ENCODE measurements at regions not wholly inside any gene's neighbourhood (a gene's known extent, or its start where the extent isn't known, plus 50 kb on each side); places are given as distances from the start of the nearest gene placed in this dataset.
A peak's percentile ranks its signal among the peaks of the same experiment; 100 is the strongest.

GRCh38 chr18:2144811-2145210 lies 426.5 kb downstream of the METTL4 start:
- H3K27ac ChIP-seq, result no peak overlapping the region
- intact Hi-C loops (cut with DNase I), result no loop called here
- H3K4me1 ChIP-seq, result peaks cover 0 to 17% (median 8%) of the 10 kb centered on the region in 3 donors
- H3K36me3 ChIP-seq, result no peaks in the 10 kb centered on the region
- 83 to 86% methylated on average over 3 of the region's 3 CpGs for WGBS, 2 donors
- H3K4me3 ChIP-seq, result no peak overlapping the region
- DNase-seq, result no peak
- H3K27me3 ChIP-seq, result no peaks in the 10 kb centered on the region
- H3K9me3 ChIP-seq, result no peaks in the 10 kb centered on the region
- no peak for TF ChIP-seq POLR2A (IDR thresholded peaks at IDR 0.05)
- TF ChIP-seq, protein P1, sequence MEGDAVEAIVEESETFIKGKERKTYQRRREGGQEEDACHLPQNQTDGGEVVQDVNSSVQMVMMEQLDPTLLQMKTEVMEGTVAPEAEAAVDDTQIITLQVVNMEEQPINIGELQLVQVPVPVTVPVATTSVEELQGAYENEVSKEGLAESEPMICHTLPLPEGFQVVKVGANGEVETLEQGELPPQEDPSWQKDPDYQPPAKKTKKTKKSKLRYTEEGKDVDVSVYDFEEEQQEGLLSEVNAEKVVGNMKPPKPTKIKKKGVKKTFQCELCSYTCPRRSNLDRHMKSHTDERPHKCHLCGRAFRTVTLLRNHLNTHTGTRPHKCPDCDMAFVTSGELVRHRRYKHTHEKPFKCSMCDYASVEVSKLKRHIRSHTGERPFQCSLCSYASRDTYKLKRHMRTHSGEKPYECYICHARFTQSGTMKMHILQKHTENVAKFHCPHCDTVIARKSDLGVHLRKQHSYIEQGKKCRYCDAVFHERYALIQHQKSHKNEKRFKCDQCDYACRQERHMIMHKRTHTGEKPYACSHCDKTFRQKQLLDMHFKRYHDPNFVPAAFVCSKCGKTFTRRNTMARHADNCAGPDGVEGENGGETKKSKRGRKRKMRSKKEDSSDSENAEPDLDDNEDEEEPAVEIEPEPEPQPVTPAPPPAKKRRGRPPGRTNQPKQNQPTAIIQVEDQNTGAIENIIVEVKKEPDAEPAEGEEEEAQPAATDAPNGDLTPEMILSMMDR (IDR thresholded peaks at IDR 0.05), result no peak

GRCh38 chr18:2146092-2146491 lies 425.2 kb downstream of the METTL4 start:
- DNase-seq, result no peak
- no peak overlapping the region for H3K27ac ChIP-seq
- H3K27me3 ChIP-seq, result no peaks in the 10 kb centered on the region
- no peaks in the 10 kb centered on the region for H3K9me3 ChIP-seq
- peaks cover 0 to 17% (median 8%) of the 10 kb centered on the region in 3 donors for H3K4me1 ChIP-seq
- H3K4me3 ChIP-seq, result no peak overlapping the region
- TF ChIP-seq, protein P1 (IDR thresholded peaks at IDR 0.05), result no peak
- no peak for TF ChIP-seq POLR2A (IDR thresholded peaks at IDR 0.05)
- 44 to 55% methylated on average over 1 to 2 of the region's 2 CpGs for WGBS, 2 donors
- intact Hi-C loops (cut with DNase I), result no loop called here
- H3K36me3 ChIP-seq, result no peaks in the 10 kb centered on the region

DNA sequence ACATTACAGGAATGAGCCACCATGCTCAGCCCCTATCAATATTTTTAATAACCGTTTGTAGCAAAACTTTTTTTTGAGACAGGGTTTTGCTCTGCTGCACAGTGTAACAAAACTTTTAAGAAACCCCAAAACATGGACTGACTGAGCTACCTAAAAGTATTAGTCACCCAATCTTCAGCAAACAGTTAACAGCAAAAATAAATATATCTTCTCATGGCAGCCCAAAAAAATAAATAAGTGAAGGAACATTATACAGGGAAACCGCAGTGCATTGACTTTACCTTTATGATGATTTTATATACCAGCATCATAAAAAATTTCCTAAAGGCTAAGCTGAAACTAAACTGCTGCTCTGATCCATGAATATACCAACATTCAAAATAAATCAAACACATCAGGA lies 424.6 kb downstream of the METTL4 start:
- intact Hi-C loops (cut with DNase I), result no loop called here
- no peak for DNase-seq
- no peak for TF ChIP-seq POLR2A (IDR thresholded peaks at IDR 0.05)
- TF ChIP-seq, protein P1 (IDR thresholded peaks at IDR 0.05), result no peak
- Histone ChIP-seq H3K27ac (no peak overlapping the region), H3K9me3 (no peaks in the 10 kb centered on the region), H3K27me3 (no peaks in the 10 kb centered on the region), H3K36me3 (no peaks in the 10 kb centered on the region), H3K4me1 (peaks cover 0 to 17% (median 8%) of the 10 kb centered on the region in 3 donors), H3K4me3 (no peak overlapping the region)
- whole genome bisulfite sequencing, 2 donors, result 73 to 76% methylated on average over 2 of the region's 2 CpGs

- Histone ChIP-seq H3K4me1 (peaks cover 0 to 17% (median 8%) of the 10 kb centered on the region in 3 donors), H3K36me3 (no peaks in the 10 kb centered on the region), H3K4me3 (no peak overlapping the region), H3K27me3 (no peaks in the 10 kb centered on the region), H3K9me3 (no peaks in the 10 kb centered on the region), H3K27ac (peak overlapping the region in 1 of 4 donors; percentile 31)
- no peak for TF ChIP-seq POLR2A (IDR thresholded peaks at IDR 0.05)
- TF ChIP-seq, protein P1 (IDR thresholded peaks at IDR 0.05), result no peak
- intact Hi-C loops (cut with DNase I), result no loop called here
- DNase-seq, result no peak
- 26 to 30% methylated on average over 7 to 8 of the region's 8 CpGs for WGBS, 2 donors
These were observed 423.7 kb downstream of the METTL4 start for GRCh38 chr18:2147476-2148230.

DNA sequence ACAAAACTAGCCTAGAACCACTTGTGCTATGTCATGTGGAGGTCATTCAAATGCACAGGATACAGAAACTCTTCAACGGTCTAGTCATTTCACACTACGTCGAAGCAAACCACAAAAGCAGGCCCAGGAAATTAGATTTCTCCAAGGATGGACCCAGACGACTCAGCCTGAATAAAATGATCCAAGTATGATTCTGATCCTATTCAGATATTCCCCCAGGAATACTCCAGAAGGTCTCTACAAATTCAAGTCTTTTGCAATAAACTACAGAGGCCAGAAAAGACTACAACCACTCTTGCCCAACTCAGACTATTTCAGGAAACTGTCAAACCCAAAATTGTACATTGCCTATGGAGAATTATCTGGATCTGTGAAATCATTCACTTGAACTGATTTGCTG lies 422.5 kb downstream of the METTL4 start:
- intact Hi-C loops (cut with DNase I), result no loop called here
- Histone ChIP-seq H3K27me3 (no peaks in the 10 kb centered on the region), H3K27ac (no peak overlapping the region), H3K9me3 (no peaks in the 10 kb centered on the region), H3K4me3 (no peak overlapping the region), H3K4me1 (peaks cover 0 to 17% (median 8%) of the 10 kb centered on the region in 3 donors), H3K36me3 (no peaks in the 10 kb centered on the region)
- WGBS, 2 donors, result 58 to 85% methylated on average over 4 of the region's 4 CpGs
- no peak for DNase-seq
- TF ChIP-seq, protein P1 (IDR thresholded peaks at IDR 0.05), result no peak
- no peak for TF ChIP-seq POLR2A (IDR thresholded peaks at IDR 0.05)

All from esophagus squamous epithelium (tissue), 5 donors.